GM18520 (cell line): ENCODE measurements at regions not wholly inside any gene's neighbourhood (a gene's known extent, or its start where the extent isn't known, plus 50 kb on each side); places are given as distances from the start of the nearest gene placed in this dataset.

ENCODE experiments used
- ATAC-seq: cut with Tn5 transposase; IDR thresholded peaks from one replicate; pipeline ENCODE4 v1.9.1; 2021; ENCODE audit not compliant: unreplicated experiment

- ATAC-seq: no peak
These were observed 228.8 kb downstream of the SMARCA2 start for GRCh38 chr9:2243666-2244555.

GRCh38 chr9:2247340-2247739 lies 232.2 kb downstream of the SMARCA2 start:
- no peak for ATAC-seq

GRCh38 chr9:2248768-2249265 lies 233.7 kb downstream of the SMARCA2 start:
- ATAC-seq: no peak

- ATAC-seq: no peak
These were observed 238.8 kb downstream of the SMARCA2 start for GRCh38 chr9:2253636-2254580.

- ATAC-seq: no peak
These were observed 240.0 kb downstream of the SMARCA2 start for GRCh38 chr9:2255128-2255527.

GRCh38 chr9:2257248-2257929 lies 242.2 kb downstream of the SMARCA2 start:
- ATAC-seq: no peak

- no peak for ATAC-seq
These were observed 245.5 kb downstream of the SMARCA2 start for GRCh38 chr9:2260417-2261306.

- no peak for ATAC-seq
These were observed 246.4 kb downstream of the SMARCA2 start for GRCh38 chr9:2261421-2262103.

GRCh38 chr9:2262386-2263071 lies 247.4 kb downstream of the SMARCA2 start:
- no peak for ATAC-seq

GRCh38 chr9:2263111-2263510 lies 248.0 kb downstream of the SMARCA2 start:
- ATAC-seq: no peak

GRCh38 chr9:2263665-2264064 lies 248.5 kb downstream of the SMARCA2 start:
- ATAC-seq: no peak

GRCh38 chr9:2264081-2264480 lies 248.9 kb downstream of the SMARCA2 start:
- no peak for ATAC-seq

- ATAC-seq: no peak
These were observed 252.1 kb downstream of the SMARCA2 start for GRCh38 chr9:2267181-2267745.

- ATAC-seq: no peak
These were observed 254.6 kb downstream of the SMARCA2 start for GRCh38 chr9:2269778-2270177.

GRCh38 chr9:2270565-2270964 lies 255.4 kb downstream of the SMARCA2 start:
- ATAC-seq: no peak

- ATAC-seq: no peak
These were observed 256.3 kb downstream of the SMARCA2 start for GRCh38 chr9:2271426-2271825.

GRCh38 chr9:2274762-2275161 lies 259.6 kb downstream of the SMARCA2 start:
- no peak for ATAC-seq

GRCh38 chr9:2276296-2276695 lies 261.1 kb downstream of the SMARCA2 start:
- ATAC-seq: no peak
